ENCODE measurements at regions not wholly inside any gene's neighbourhood (a gene's known extent, or its start where the extent isn't known, plus 50 kb on each side); places are given as distances from the start of the nearest gene placed in this dataset.

DNA sequence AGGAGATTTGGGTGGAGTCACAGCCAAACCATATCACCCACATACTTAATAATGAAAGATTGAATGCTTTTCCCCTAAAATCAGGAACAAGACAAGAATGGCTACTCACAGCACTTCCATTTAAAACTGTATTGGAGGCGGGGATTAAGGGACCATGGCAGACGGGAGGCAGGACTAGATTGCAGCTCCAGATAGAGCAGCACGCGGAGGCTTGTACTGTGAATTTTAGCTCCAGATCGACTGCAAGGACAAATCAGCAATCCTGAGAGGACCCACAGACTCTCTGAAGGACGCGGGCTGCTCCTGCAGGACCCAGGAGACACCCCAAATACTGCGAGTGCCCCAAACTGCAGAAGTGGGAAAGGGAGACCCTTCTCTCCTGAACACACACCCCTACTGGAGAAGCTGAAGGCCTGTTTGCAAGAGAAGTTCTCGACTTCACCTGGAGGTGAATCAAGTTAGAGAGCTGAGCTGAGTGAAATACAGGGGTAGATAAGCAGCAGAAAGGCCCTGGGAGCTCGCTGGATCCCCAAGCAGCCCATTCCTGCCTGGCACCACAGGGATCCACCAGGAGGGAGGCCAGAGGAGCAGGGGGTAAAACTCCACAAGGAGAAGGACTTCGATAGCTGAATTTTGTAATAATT, 207.4 kb upstream of the INTU start:
- TF ChIP-seq, protein P1, sequence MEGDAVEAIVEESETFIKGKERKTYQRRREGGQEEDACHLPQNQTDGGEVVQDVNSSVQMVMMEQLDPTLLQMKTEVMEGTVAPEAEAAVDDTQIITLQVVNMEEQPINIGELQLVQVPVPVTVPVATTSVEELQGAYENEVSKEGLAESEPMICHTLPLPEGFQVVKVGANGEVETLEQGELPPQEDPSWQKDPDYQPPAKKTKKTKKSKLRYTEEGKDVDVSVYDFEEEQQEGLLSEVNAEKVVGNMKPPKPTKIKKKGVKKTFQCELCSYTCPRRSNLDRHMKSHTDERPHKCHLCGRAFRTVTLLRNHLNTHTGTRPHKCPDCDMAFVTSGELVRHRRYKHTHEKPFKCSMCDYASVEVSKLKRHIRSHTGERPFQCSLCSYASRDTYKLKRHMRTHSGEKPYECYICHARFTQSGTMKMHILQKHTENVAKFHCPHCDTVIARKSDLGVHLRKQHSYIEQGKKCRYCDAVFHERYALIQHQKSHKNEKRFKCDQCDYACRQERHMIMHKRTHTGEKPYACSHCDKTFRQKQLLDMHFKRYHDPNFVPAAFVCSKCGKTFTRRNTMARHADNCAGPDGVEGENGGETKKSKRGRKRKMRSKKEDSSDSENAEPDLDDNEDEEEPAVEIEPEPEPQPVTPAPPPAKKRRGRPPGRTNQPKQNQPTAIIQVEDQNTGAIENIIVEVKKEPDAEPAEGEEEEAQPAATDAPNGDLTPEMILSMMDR (IDR thresholded peaks at IDR 0.05) = no peak
- no peak for TF ChIP-seq ZFX (IDR thresholded peaks at IDR 0.05; ENCODE audit: borderline replicate concordance)

Measured in 22Rv1 (cell line).